Gastrocnemius medialis (tissue), 4 donors: ENCODE measurements at regions not wholly inside any gene's neighbourhood (a gene's known extent, or its start where the extent isn't known, plus 50 kb on each side); places are given as distances from the start of the nearest gene placed in this dataset.

ENCODE experiments used
- POLR2A ChIP-seq, 2 donors: fragments of 450-650 bp; IDR thresholded peaks; one replicate each; pipeline ENCODE4 v1.6.1; 2017; ENCODE audit warnings: antibody characterized with exemption in 2 of 2, mild to moderate bottlenecking in 2 of 2, moderate library complexity in 2 of 2
- TF ChIP-seq, protein P1 (sequence below), 5 experiments: fragments of 450-650 bp in 3 of 5; fragments of 200-600 bp in 2 of 5; sonication (generic) in 2 of 5; IDR thresholded peaks in 4 of 5; conservative IDR thresholded peaks in 1 of 5; 1 replicate in 4 of 5; 2 replicates in 1 of 5; pipeline ENCODE4 v1.5.1; 2016 to 2019; ENCODE audit warnings: antibody characterized with exemption in 5 of 5, mild to moderate bottlenecking in 3 of 5, moderate library complexity in 3 of 5

GRCh38 chr4:187190390-187190789, 466.7 kb upstream of the FAT1 start:
- TF ChIP-seq, protein P1, sequence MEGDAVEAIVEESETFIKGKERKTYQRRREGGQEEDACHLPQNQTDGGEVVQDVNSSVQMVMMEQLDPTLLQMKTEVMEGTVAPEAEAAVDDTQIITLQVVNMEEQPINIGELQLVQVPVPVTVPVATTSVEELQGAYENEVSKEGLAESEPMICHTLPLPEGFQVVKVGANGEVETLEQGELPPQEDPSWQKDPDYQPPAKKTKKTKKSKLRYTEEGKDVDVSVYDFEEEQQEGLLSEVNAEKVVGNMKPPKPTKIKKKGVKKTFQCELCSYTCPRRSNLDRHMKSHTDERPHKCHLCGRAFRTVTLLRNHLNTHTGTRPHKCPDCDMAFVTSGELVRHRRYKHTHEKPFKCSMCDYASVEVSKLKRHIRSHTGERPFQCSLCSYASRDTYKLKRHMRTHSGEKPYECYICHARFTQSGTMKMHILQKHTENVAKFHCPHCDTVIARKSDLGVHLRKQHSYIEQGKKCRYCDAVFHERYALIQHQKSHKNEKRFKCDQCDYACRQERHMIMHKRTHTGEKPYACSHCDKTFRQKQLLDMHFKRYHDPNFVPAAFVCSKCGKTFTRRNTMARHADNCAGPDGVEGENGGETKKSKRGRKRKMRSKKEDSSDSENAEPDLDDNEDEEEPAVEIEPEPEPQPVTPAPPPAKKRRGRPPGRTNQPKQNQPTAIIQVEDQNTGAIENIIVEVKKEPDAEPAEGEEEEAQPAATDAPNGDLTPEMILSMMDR (IDR thresholded peaks at IDR 0.05 in 4 of 5, conservative IDR thresholded peaks at IDR 0.05 in 1 of 5) = no peak
- no peak for TF ChIP-seq POLR2A (IDR thresholded peaks at IDR 0.05)
